Right atrium auricular region (tissue), 2 donors: ENCODE measurements at regions not wholly inside any gene's neighbourhood (a gene's known extent, or its start where the extent isn't known, plus 50 kb on each side); places are given as distances from the start of the nearest gene placed in this dataset.

ENCODE experiments used
- DNase-seq: peaks from one replicate; pipeline ENCODE4 v3.0.0-alpha.2; 2019; ENCODE audit warnings: low spot score
- H3K27ac ChIP-seq, 2 donors: fragments of 200-600 bp; sonication (generic); 1 replicate in 1 of 2; 2 replicates in 1 of 2; pipeline ENCODE4 v1.5.1; 2016 to 2019
- H3K27me3 ChIP-seq, 2 donors: fragments of 200-600 bp; sonication (generic); one replicate each; pipeline versions ENCODE4 v1.5.1 to v1.6.0; 2017 to 2019
- H3K36me3 ChIP-seq: fragments of 200-600 bp; sonication (generic); one replicate; pipeline ENCODE4 v1.5.1; 2016
- H3K4me1 ChIP-seq, 2 donors: fragments of 200-600 bp; sonication (generic); one replicate each; pipeline versions ENCODE4 v1.5.1 to v1.6.0; 2017 to 2019
- H3K4me3 ChIP-seq, 2 donors: fragments of 200-600 bp; sonication (generic); 1 replicate in 1 of 2; 2 replicates in 1 of 2; pipeline ENCODE4 v1.5.1; 2017 to 2019; ENCODE audit warnings: mild to moderate bottlenecking in 1 of 2, moderate library complexity in 1 of 2
- H3K9me3 ChIP-seq, 2 donors: fragments of 200-600 bp; sonication (generic); one replicate each; pipeline ENCODE4 v1.5.1; 2019
- CTCF ChIP-seq, 2 donors: fragments of 200-600 bp; sonication (generic); IDR thresholded peaks; one replicate each; pipeline ENCODE4 v1.5.1; 2019; ENCODE audit warnings: antibody characterized with exemption in 2 of 2

DNA sequence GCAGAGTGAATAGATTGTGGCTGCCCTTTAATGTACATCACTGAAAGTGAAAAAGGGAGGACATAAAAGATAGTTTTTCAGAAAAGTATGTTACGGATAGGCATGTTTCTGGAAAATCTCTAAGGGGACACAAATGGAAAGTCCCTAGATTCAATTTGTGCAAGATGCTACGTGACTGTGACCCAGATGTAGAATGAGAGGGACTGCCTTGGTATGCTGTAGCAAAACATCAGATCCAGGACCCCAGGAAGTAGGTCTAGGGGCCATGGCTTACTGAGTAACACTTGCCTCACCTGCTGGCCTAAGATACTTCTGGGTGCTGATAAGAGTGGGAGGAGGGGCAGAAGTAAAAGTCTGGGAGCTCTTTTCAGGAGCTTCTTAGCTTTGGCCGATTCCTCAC lies 191.2 kb upstream of the PHYHIPL start:
- no peak for DNase-seq
- no peaks in the 10 kb centered on the region for H3K36me3 ChIP-seq
- peaks cover 0 to 7% of the 10 kb centered on the region in 2 donors for H3K9me3 ChIP-seq
- no peaks in the 10 kb centered on the region for H3K27me3 ChIP-seq
- no peak overlapping the region for H3K27ac ChIP-seq
- no peaks in the 10 kb centered on the region for H3K4me1 ChIP-seq
- TF ChIP-seq CTCF (IDR thresholded peaks at IDR 0.05) = no peak
- H3K4me3 ChIP-seq = no peak overlapping the region

- no peak for TF ChIP-seq CTCF (IDR thresholded peaks at IDR 0.05)
- peaks cover 0 to 7% of the 10 kb centered on the region in 2 donors for H3K9me3 ChIP-seq
- no peaks in the 10 kb centered on the region for H3K27me3 ChIP-seq
- no peaks in the 10 kb centered on the region for H3K36me3 ChIP-seq
- H3K27ac ChIP-seq = no peak overlapping the region
- peaks cover 0 to 7% of the 10 kb centered on the region in 2 donors for H3K4me1 ChIP-seq
- H3K4me3 ChIP-seq = no peak overlapping the region
- DNase-seq = no peak
Observed at GRCh38 chr10:58989486-58990039, 186.9 kb upstream of the PHYHIPL start.

DNA sequence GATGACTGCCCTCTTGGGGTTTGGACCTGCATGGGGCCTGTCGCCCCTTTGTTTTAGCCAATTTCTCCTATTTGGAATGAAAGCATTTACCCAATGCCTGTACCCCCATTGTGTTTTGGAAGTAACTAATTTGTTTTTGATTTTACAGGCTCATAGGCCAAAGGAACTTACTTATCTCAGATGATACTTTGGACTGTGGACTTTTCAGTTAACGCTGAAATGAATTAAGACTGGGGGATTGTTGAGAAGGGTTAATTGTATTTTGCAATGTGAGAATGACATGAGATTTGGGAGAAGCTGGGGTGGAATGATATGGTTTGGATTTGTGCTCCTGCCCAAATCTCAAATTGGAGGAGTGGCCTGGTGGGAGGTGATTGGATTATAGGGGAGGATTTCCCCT lies 185.8 kb upstream of the PHYHIPL start:
- DNase-seq = no peak
- TF ChIP-seq CTCF (IDR thresholded peaks at IDR 0.05) = no peak
- Histone ChIP-seq H3K4me1 (peaks cover 0 to 7% of the 10 kb centered on the region in 2 donors), H3K9me3 (peaks cover 0 to 7% of the 10 kb centered on the region in 2 donors), H3K36me3 (no peaks in the 10 kb centered on the region), H3K4me3 (no peak overlapping the region), H3K27me3 (no peaks in the 10 kb centered on the region), H3K27ac (no peak overlapping the region)

DNA sequence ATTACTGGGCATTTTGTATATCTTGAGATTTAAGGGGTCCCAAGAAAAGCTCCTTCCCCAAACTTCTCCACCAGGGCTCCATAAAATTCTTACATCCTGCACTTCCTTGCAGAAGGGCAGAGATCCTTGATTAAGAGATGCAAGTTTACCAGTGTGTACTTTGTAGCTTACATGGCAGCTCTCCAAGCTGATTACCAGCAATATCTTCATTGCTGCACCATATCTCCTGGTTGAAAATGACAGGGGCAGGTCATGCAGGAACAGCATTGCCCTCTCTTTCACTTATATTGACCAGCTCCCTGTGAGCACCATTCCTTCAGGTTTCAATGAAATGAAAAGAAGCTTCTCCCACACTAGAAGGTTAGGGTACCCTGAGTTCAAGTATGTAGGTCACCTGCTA lies 184.6 kb upstream of the PHYHIPL start:
- H3K36me3 ChIP-seq = no peaks in the 10 kb centered on the region
- peaks cover 0 to 7% of the 10 kb centered on the region in 2 donors for H3K4me1 ChIP-seq
- H3K27ac ChIP-seq = no peak overlapping the region
- no peak for DNase-seq
- no peak overlapping the region for H3K4me3 ChIP-seq
- no peak for TF ChIP-seq CTCF (IDR thresholded peaks at IDR 0.05)
- peaks cover 0 to 7% of the 10 kb centered on the region in 2 donors for H3K9me3 ChIP-seq
- no peaks in the 10 kb centered on the region for H3K27me3 ChIP-seq

GRCh38 chr10:58992830-58993460 lies 183.5 kb upstream of the PHYHIPL start:
- peak overlapping the region in 1 of 2 donors; percentile 22 for H3K27ac ChIP-seq
- peaks cover 0 to 7% of the 10 kb centered on the region in 2 donors for H3K4me1 ChIP-seq
- no peak for TF ChIP-seq CTCF (IDR thresholded peaks at IDR 0.05)
- H3K27me3 ChIP-seq = no peaks in the 10 kb centered on the region
- no peaks in the 10 kb centered on the region for H3K36me3 ChIP-seq
- DNase-seq = no peak
- peaks cover 0 to 7% of the 10 kb centered on the region in 2 donors for H3K9me3 ChIP-seq
- H3K4me3 ChIP-seq = no peak overlapping the region
